HG02943 (cell line): ENCODE measurements at regions not wholly inside any gene's neighbourhood (a gene's known extent, or its start where the extent isn't known, plus 50 kb on each side); places are given as distances from the start of the nearest gene placed in this dataset.
"Not testable (repeated sequence)": the region's sequence is repeated elsewhere in the genome, so short reads cannot be mapped to it uniquely, and the experiment has no call there.

Experiments
- ATAC-seq: cut with Tn5 transposase; IDR thresholded peaks from one replicate; pipeline ENCODE4 v1.9.1; 2021; ENCODE audit warnings: mild to moderate bottlenecking, low read depth, moderate library complexity; ENCODE audit not compliant: unreplicated experiment

DNA sequence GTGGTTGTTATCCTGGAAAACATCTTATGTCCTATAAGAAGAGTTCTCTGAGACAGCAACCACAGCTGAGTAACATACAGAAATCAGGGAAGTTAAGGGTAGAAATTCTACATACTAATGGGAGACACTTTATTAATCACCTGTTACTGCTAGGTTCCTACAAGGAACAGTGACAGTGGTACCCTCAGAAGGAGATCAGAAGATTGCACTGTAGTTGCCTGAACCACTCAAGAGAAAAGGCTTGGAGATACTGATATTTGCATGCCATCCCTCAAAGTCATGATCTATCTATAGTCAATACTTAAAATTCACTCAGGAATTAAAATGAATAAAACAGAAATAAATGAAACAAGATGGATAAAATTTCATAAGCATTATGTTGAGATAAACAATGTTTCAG lies 136.0 kb downstream of the LMLN start:
- no peak for ATAC-seq

DNA sequence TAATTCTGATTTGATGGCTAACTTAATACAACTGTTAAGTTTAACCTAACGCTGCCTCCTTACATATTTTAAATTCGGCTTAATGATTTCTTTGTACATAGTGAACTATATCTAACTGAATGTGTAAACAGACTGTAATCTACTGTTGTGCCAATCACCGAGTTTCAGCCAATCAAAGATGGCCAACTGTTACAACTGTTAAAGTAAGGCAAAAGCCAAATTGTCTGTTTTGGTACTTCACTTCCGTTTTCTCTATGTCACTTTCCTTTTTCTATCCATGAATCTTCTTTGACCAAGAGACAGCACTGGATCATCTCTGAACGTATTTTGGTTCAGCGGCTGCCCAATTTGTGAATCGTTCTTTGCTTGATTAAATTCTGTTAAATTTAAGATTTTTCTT lies 137.0 kb downstream of the LMLN start:
- ATAC-seq: no peak

DNA sequence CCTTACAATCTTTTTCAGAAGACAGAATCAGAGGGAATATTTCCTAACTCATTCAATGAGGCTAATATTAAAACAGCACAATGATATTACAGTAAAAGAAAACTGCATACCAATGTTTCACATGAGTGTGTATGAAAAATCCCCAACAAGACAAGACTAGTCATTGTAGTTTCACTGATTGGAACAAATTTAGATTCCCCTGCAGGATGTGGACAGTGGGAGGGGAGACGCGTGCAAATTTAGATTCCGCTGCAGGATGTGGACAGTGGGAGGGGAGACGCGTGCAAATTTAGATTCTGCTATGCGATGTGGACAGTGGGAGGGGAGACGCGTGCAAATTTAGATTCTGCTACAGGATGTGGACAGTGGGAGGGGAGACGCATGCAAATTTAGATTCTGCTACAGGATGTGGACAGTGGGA lies 138.7 kb downstream of the LMLN start:
- not testable (repeated sequence) for ATAC-seq

DNA sequence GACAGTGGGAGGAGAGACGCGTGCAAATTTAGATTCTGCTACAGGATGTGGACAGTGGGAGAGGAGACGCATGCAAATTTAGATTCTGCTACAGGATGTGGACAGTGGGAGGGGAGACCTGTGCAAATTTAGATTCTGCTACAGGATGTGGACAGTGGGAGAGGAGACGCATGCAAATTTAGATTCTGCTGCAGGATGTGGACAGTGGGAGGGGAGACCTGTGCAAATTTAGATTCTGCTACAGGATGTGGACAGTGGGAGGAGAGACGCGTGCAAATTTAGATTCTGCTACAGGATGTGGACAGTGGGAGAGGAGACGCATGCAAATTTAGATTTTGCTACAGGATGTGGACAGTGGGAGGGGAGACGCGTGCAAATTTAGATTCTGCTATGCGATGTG lies 143.1 kb downstream of the LMLN start:
- not testable (repeated sequence) for ATAC-seq

DNA sequence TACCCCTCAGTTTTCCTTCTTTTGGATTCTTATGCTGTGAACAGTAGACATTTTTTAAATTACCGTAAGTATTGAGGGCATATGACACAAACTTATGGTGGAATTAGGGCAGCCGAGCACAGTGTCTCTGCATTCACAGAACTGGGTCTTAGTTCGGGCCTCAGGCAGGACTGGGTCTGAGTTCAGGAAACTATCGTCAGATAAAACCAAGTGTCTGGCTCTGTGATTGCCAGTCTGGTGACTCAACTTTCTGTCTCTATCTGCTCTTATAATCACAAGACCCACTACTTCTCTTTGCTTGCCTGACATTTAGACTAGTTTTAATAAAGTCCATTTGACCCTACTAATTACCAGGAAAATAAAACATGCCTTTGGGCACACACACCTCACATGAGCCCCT lies 146.2 kb downstream of the LMLN start:
- no peak for ATAC-seq

DNA sequence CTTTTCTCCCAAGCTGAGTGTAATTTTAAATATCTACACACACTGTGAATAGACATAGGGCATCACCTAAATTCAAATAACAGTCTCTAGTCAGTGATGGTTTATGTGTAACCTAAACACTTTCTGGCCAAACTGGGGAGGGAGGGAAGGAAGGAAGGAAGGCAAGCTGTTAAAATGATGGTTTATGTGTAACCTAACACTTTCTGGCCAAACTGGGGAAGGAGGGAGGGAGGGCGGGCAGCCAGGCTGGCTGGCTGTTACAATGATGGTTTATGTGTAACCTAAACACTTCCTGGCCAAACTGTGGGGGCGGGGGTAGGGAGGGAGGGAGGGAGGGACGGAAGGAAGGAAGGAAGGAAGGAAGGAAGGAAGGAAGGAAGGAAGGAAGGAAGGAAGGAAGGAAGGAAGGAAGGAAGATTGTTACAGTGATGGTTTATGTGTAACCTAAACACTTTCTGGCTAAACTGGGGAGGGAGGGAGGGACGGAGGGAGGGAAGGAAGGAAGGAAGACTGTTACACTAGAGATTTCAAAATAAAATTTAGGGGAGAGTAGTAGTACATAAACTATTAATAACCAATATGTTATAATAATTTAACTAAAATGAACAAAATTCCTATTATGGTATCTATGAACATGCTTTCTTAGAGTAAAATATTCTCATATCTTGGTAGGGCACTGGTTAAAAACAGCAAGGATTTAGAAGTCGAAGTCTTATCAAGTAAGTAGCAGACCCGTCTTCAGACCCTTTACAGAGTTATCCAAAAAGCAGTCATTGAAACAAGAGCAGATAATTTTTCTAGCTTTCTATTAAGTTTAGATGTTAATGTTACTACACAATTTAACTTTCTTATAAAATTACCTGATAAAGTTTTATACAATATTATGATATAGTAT lies 148.1 kb downstream of the LMLN start:
- no peak for ATAC-seq

DNA sequence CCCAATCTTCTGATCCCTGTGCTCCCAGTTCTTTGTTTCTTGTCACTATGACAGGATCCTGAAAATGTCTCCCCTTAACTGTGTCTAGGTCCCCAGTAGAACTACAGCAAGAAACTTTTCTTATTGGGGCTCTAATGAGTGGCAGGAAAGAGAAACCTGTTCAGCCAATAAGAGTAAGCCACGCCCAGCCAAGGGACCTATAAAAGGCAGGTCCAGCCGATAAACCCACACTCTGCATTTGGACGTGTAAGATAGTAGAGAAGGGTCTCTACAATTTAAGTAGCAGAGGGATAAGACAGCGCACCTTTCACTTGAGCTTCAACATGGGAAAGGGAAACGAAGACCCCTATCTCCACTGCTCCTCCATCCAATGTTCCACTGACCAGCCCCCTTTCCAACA lies 149.9 kb downstream of the LMLN start:
- no peak for ATAC-seq

DNA sequence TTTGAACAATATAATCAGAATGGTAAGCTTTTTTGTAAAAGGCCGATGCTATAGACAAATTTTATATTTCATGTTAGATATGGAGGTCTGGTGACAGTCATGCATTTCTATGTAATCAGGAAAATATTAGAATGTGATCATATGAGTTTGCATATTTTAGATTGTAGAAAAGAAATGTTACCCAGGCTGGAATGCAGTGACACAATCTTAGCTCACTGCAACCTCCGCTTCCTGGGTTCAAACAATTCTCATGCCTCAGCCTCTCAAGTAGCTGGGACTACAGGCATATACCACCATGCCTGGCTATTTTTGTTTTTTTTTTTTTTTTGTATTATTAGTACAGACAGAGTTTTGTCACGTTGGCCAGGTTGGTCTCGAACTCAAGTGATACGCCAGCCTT lies 152.0 kb downstream of the LMLN start:
- ATAC-seq: no peak

DNA sequence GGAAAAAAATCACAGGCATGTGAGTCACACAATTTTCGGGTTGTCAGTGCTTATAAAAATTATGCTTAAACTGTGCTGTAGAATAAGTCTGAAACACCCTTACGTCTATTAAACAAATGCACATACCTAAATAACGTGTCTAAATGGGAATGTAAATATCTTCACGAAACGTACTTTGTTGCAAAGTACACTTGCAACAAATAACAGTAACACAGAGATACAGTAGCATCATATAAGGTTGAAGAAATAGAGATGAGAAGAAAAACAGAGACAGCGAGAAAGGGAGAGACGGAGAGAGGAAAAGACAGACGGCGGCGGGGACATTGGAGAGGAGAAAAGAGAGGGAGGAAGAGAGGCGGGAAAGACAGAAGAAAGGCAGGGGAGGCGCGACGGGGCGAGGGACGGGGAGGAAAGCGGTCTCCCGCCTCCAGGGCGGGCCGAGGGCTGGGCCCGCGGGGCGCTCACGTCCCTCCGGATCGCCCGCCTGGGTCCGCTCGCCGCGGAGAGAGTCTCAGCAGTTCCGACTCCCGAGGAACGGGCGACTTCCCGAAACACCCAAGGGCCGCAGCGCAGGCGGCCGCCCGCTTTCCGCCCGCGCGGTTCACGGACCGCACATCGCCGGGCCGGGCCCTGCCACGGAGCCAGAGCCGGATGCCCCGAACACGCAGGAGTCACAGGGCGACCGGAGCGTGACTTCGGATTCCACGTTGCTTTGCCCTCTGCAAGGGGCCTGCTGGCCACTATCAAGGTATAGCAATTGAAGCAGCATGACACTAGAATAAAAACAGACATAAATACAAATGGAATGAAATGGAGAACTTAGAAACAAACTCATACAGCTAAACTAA lies 153.4 kb downstream of the LMLN start:
- ATAC-seq: no peak

DNA sequence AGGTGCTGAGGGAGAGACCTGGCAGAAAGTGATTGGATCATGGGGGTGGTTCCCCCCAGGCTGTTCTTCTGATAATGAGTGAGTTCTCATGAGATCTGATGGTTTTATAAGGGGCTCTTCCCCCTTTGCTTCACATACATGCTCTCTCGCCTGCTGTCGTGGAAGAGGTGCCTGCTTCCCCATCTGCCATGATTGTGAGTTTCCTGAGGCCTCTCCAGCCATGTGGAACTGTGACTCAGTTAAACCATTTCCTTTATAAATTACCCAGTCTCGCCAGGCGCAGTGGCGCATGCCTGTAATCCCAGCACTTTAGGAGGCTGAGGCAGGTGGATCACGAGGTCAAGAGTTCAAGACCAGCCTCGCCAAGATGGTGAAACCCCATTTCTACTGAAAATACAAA lies 154.5 kb downstream of the LMLN start:
- ATAC-seq: not testable (repeated sequence)

DNA sequence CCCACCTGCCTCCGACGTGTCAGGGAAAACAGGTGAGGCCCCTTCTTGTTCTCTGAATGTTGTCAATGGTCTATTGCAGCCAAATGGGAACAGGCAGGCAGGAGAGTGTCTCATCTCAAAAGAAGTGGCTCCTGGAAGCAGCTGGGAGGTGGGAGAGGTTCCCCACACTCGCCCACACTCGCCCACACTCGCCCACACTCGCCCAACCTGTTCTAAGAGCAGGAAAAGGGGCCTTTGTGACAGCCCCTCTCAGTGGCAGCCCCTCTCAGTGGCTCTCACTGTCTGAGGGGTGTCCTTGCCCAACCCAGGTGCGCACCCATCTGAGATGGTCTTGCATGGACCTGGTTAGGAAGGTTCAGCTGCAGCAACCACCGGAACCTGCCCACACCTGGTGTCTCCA lies 162.2 kb downstream of the LMLN start:
- not testable (repeated sequence) for ATAC-seq

DNA sequence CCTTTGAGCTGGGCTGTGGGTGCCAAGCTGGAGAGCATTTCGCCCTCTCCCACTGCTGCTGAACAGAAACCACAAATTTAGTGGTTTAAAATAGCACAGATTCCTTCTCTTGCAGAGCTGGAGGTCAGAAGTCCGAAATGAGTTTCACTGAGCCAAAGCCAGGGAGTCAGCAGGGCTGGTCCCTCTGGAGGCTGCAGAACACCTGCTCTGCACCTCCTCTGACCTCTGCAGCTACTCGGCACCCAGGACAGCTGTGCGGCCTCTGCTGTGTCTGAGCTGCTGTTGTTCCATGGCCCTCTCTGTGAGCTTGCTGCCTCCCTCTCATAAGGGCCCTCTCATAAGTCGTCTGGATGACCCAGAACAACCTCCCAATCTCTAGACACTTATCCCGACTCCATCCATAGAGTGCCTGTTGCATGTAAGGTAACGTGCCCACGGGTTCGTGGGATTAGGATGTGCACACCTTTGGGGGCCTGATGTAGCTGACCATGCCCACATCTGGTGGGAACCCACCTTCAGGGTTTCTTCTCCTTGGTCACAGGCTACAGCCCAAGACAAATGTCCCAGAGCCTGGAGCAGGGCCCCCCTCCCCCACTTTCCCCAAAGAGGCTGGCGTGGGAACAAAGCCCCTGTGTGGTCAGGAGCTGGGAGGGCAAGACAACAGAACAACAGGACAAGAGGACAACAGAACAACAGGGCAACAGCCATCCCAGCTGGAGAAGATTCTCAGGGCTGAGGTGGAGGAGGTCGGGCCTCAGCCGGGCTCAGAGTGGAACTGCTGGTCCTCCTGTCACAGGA lies 177.2 kb downstream of the LMLN start:
- not testable (repeated sequence) for ATAC-seq

DNA sequence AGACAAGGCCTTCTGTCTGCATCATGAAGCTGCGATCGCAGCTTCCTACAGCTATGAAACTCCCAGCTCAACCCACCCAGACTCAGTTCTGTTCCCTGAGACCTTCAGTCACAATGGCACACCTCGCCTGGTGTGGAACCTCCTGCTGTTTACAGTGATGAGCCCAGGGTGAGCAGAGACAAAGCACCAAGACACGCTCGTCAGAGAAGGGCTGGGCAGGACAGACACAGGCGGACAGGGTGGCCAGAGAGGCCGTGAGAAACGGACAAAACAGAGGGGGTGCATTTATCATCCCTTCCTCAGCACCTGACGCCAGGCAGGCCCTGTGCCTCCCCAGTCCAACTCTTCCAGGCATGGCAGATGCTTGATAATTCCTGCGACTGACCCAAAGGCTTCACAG lies 178.2 kb downstream of the LMLN start:
- not testable (repeated sequence) for ATAC-seq

DNA sequence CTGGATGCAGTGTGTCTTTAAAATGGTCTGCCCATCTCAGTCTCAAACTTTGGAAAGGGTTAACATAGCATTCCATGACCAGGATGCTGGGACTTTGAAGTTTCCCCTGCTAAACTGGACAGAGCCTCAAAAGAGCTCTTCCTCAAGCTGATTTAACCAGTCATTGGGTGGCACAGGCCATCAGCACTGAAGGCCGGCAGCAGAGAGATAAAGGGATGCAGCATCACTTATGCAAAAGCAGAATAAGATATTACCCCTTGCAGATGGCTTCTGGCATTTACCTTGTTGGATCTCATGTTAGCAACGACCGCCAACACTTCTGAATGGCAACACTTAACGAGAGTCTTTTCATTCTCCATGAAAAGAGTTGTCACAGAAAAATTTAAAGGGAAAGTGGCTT lies 179.0 kb downstream of the LMLN start:
- not testable (repeated sequence) for ATAC-seq

DNA sequence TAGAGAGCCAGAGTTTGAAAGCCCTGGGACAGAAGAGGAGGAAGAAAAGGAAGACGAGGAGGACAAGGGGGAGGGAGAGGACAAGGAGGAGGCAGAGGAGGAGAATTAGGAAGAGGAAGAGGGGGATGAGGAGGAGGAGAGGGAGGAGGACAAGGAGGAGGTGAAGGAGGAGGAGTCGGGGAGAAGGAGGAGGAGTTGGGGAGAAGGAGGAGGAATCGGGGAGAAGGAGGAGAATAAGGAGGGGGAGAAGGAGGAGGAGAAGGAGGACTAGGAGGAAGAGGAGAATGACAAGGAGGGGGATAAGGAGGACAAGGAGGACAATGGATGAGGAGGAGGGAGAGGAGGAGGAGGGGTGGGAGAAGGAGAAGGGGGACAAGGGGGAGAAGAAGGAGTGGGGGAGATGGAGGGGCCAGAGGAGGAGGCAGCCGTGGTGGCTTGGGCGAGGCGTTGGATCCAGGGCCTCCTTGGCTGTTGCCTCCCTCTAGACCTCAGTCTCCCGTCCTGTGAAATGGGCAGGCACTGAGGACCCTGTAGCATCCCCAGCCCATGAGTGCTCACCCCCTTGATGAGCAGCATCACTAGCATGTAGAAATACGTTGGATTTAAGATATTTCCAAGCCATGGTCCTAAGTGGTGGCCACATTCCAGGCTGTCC lies 179.6 kb downstream of the LMLN start:
- ATAC-seq: not testable (repeated sequence)

DNA sequence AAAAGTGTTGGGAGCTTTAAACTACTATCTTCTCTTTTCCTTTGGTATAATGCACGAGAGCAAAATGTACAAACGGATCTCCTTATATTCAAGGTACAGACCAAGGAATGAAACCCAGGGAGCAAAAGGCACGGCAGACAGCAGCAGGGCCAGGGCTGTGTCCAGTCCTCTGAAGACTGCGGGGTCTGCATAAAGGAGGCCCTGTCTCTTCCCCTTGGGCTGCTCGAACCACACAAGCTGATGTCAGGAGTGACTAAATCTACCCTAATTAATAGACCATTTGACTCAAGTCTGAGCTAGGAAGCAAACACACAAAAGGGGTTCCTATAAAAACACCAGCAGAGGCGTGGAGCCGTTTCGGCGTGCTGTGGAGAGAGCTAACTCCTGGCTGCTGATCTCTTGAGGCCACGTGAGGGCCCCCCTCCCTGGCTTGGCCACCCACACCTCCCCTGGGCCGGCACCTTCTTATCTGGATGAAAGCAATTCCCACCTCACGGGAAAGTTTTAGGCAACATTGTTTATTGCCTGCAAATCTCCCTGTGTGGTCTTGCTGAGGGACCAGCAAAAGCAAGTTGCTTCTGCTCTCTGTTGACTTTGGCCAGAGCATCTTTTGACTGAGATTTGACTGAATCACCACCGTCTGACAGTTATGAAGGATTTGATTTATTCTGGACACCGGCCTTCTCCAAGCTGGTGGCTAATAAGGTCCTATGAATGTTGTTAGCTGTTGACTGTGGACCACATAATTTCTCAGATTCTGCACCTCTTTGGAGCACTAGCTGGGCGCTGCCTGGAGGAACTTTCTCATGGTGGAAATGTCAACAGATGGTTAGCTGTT lies 183.5 kb downstream of the LMLN start:
- ATAC-seq: not testable (repeated sequence)

DNA sequence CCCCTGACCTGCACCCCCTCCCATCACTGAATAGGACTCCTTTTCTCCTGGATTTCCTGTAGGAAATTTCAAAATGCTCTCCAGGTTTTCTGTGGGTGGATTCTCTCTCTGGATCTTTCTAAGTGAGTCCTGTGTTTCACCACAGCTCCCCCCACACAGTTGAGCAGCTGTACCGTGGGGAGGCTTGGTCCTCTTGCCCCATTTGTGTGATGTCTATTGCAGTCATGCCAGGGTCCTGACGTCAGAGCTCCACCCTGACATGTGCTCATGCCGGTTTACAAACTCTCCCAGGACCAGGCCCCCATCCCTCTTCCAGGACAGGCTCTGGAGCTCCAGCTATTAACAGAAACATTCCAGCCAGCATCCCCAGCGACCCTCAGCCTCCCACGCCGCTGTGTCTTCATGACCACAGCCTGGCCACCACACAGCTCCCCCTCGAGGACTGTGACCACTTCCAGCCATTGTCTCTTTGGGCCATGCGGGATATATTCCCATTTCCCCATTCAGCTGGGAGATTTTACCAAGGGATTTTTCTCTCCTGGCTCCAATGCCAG lies 185.3 kb downstream of the LMLN start:
- not testable (repeated sequence) for ATAC-seq

DNA sequence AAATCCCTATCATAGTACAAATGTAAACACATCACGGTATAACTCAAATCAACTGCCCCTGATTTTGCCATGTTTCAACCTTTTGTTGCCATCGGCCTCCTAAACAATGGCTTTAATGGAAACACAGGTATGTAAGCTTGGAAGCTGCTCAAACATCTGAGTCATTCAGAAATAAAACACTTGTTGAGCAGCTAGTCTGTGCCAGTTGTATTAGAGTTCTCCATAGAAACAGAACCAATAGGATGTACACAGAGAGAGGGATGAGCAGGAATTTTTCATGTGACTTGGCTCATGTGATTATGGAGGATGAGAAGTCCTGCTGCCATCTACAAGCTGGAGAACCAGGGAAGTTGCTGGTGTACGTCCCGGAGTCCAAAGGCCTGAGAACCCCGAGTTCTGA lies 186.1 kb downstream of the LMLN start:
- not testable (repeated sequence) for ATAC-seq

DNA sequence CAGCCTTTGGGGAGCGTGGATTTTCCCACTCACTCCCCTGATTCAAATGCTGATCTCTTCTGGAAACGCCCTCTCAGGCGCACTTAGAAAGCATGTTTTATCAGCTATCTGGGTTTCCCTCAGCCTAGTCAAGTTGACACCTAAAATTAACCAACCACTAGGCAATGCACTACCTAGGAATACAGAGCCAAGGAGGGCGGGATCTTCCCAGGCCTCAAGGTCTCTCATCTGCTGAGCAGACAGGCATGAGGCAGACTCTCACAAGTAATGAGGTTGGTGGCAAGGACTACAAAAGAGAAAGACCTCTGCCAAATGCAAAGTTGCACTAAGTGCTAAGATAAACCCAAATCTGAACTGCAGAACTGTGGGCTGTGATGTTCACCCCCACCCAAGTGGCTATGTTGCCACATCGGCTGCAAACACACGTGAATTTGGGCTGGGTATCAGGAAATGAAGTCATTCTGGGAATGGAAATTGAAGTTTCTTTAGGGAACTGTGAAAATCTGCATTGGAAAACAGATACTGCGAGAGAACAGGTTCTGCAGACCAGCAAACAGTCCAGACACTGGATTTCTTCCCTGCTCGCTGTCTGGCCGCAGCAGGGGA lies 186.6 kb downstream of the LMLN start:
- ATAC-seq: not testable (repeated sequence)
